ENCODE measurements at regions not wholly inside any gene's neighbourhood (a gene's known extent, or its start where the extent isn't known, plus 50 kb on each side); places are given as distances from the start of the nearest gene placed in this dataset.

GRCh38 chr2:19805266-19805665, 96.5 kb downstream of the TTC32 start:
- TF ChIP-seq GATA2 (IDR thresholded peaks at IDR 0.05; ENCODE audit: low read depth, low read length) (no peak), GATA3 (IDR thresholded peaks at IDR 0.05; ENCODE audit: low read depth, low read length) (no peak)
